Ectodermal cell (in vitro differentiated cells): ENCODE measurements at regions not wholly inside any gene's neighbourhood (a gene's known extent, or its start where the extent isn't known, plus 50 kb on each side); places are given as distances from the start of the nearest gene placed in this dataset.

Experiments used
- H3K27ac ChIP-seq: 2 replicates; pipeline ENCODE4 v1.7.0; 2013; ENCODE audit warnings: mild to moderate bottlenecking, low read depth, low read length; ENCODE audit not compliant: insufficient read depth, poor library complexity, severe bottlenecking
- H3K27me3 ChIP-seq: 2 replicates; pipeline ENCODE4 v1.7.0; 2013; ENCODE audit warnings: mild to moderate bottlenecking, low read length; ENCODE audit not compliant: insufficient read depth, control insufficient read depth, poor library complexity, severe bottlenecking
- H3K36me3 ChIP-seq: one replicate; pipeline ENCODE4 v1.7.0; 2013; ENCODE audit warnings: low read length; ENCODE audit not compliant: control insufficient read depth, insufficient read depth
- H3K4me1 ChIP-seq: one replicate; pipeline ENCODE4 v1.7.0; 2013; ENCODE audit warnings: low read length; ENCODE audit not compliant: control insufficient read depth, insufficient read depth
- H3K4me3 ChIP-seq: 2 replicates; pipeline ENCODE4 v1.7.0; 2013; ENCODE audit warnings: low read depth, low read length, control low read depth; ENCODE audit not compliant: insufficient read depth
- H3K9me3 ChIP-seq: 2 replicates; pipeline ENCODE4 v1.7.0; 2013; ENCODE audit warnings: mild to moderate bottlenecking, low read length, moderate library complexity; ENCODE audit not compliant: control insufficient read depth
- WGBS, 2 experiments: methylation state at CpG; one replicate each; pipeline ENCODE4 v1.1.7; 2013; ENCODE audit warnings: missing lambda C conversion rate in 2 of 2; 5-methylcytosine and 5-hydroxymethylcytosine counted together

DNA sequence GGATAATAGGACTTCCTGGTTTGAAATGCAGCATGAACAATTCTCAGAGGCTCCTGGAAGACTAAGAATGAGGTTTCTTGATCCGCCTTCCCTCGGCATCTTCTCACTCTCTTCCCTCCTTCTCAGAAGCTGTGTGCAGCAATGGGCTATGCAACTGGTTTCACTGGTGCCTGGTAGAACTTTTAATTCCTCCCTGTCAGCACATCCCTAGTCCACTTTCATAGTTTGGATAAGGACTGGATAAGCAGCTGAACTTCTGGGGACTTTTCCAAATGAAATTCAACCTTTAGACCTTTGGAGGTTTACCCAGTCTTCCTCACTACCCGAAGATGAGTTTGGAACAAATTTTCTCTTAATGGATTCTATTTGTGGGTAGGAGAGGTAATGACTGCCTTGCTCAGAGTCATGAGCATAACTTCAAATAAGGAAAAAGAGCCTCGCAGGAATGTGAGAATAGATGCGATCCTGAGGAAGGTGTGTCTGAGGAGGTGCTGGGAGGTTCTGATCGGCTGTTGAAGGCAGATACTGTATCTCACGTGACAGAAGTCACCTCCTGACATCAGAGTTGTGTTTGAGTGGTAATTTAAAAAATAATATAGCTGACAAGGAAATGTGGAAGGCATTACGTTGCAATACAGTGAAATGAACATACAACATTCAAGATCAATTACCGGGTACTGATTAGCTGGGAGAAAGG, 56.0 kb upstream of the HAND2 start:
- H3K4me1 ChIP-seq, result no peaks in the 10 kb centered on the region
- no peaks in the 10 kb centered on the region for H3K27me3 ChIP-seq
- H3K9me3 ChIP-seq, result no peaks in the 10 kb centered on the region
- no peak overlapping the region for H3K4me3 ChIP-seq
- no peak overlapping the region for H3K27ac ChIP-seq
- H3K36me3 ChIP-seq, result no peaks in the 10 kb centered on the region
- 91 to 96% methylated on average over 9 of the region's 9 CpGs for WGBS, 2 experiments

GRCh38 chr4:173584506-173584905, 54.5 kb upstream of the HAND2 start:
- H3K27me3 ChIP-seq, result no peaks in the 10 kb centered on the region
- no peaks in the 10 kb centered on the region for H3K4me1 ChIP-seq
- H3K4me3 ChIP-seq, result no peak overlapping the region
- no peaks in the 10 kb centered on the region for H3K9me3 ChIP-seq
- 92 to 97% methylated on average over 4 of the region's 4 CpGs for WGBS, 2 experiments
- no peak overlapping the region for H3K27ac ChIP-seq
- no peaks in the 10 kb centered on the region for H3K36me3 ChIP-seq
